GM19468 (cell line): ENCODE measurements at regions not wholly inside any gene's neighbourhood (a gene's known extent, or its start where the extent isn't known, plus 50 kb on each side); places are given as distances from the start of the nearest gene placed in this dataset.
"Not testable (repeated sequence)": the region's sequence is repeated elsewhere in the genome, so short reads cannot be mapped to it uniquely, and the experiment has no call there.

Experiments used
- ATAC-seq: cut with Tn5 transposase; IDR thresholded peaks from one replicate; pipeline ENCODE4 v1.9.1; 2021; ENCODE audit warnings: mild to moderate bottlenecking, moderate library complexity, moderate number of reproducible peaks; ENCODE audit not compliant: unreplicated experiment; ENCODE audit errors: extremely low read depth

DNA sequence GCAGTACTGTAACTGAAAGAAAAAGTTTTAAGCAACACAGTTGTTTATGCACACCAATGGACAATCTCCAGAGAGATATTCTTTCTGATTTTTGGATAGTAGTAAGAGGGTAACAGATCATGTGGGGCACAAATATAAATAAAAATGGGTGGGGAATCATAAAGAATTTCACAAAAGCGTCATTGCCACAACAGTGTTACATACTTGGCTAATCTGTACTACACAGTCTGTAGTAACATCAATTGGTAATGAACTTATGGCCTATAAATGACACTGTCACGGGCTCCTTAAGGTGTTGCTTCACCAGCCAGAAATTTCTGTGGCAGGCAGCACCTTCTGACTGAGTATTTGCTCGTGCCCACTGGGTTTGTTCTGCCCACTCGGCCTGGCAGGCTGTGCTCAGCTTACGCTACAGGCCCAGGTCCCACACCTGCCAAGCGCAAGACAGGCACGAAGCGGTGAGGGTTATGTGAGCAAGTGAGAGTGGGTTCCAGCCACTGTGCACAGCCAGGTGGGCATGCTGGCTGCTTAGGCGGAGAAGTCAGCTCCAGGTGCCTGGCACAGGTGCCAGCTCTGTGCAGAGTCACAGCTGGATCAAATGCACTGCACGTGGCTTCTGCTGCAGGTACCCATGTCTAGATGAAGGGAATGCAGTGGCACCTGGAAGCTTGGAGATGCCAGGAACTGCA, 532.5 kb upstream of the SLC39A10 start:
- no peak for ATAC-seq

DNA sequence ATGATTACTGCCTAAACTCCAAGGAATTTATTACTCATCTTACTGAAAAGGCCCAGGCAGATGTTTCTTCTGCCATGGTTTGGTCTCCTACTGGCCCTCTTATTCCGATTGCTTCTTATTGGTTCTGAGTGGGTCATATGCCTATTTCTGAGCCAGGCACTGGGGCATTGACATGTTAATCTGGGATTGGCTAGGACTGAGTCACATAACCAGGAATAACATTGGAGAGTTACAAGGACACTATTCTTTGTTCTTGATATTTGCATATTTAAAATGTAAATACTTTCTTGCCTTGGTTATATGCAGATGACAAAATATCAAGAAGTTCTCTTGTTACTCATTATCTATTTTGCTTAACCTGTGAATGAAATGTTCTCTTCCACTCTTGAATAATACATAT, 534.4 kb upstream of the SLC39A10 start:
- no peak for ATAC-seq

DNA sequence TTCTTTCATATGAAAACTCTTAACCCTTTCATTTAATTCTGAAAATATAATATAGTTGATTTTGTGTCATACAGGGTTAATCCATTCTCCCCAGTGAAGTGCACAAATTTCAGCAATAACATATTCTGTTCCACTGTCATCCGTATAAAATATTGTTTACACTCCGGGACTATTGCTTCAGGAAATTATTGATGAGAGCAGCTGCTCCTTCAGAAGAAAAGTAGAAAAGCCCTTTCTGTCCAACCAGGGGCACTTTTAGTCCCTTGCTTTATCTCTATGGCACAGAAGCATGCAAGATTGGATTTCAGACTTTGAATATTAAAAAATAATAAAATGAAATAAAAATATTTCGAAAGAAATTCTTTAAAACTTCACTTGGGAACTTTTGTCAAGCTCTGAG, 535.7 kb upstream of the SLC39A10 start:
- no peak for ATAC-seq

DNA sequence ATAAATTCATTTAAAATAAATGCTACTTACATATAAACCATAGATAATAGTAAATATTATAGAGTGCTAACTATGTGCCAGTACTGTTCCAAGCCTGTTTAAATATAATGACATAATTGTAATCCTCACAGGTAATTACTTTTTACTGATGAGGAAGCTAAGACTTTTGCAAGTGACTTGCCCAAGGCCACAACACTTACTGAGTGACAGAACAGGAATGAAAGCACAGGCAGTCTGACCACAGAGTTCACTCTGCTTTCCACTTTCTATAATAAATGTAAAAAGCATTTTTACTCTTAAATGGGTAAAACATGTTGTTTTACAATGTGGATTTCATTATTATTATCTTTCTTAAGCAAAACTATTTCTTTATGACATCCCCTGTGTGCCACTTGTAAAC, 537.8 kb upstream of the SLC39A10 start:
- no peak for ATAC-seq

DNA sequence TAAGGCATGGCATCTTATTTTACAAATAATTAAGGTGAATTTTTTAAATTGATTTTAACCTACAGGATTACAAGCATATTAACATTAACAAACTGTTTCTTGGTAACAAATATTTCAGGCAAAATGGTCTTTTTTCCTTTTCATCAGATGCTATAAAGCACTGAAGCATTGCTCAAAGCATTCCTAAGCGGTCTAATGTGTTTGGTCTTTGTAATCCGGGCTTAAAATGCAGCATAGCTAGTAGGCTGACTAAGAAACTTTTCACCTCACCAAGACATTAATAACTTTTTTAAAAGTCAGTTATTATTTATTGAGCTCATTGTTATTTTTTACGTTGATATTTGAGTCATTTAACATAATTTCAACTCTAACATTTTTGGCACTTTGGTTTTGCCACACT, 538.8 kb upstream of the SLC39A10 start:
- ATAC-seq: no peak

DNA sequence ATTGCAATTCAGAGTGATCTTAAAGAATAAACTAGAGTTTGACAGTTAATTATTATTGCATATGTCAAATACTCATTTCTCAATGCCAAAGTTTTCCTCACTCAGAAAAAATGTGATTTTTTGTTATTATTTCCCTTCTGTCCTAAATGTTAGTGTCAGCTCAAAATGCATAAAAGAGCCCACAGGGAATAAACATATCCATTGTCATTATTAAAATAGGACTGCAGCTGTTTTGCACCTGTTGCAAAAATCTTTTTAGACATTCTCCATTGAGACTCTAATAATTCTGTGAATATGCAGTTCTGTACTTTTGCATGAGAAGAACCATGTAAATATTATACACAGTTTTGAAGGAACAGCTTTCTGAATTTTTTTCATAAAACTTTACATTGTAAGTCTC, 540.0 kb upstream of the SLC39A10 start:
- no peak for ATAC-seq

DNA sequence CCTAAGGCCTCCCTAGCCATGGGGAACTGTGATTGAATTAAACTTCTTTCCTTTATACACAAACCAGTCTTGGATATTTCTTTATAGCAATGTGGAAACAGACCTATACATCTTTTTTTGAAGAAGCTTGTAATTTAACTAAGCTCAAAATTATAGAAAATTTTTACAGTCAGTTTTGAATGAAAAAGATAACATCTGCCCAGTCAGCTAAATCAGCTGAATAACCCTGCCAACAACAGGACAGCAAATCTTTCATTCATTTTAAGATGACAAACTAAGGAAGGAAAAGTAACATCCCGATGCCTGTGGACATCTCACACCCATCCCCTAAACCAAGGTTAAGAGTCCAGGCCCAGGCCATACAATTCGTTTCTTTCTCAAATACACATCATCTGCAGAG, 541.3 kb upstream of the SLC39A10 start:
- ATAC-seq: no peak

DNA sequence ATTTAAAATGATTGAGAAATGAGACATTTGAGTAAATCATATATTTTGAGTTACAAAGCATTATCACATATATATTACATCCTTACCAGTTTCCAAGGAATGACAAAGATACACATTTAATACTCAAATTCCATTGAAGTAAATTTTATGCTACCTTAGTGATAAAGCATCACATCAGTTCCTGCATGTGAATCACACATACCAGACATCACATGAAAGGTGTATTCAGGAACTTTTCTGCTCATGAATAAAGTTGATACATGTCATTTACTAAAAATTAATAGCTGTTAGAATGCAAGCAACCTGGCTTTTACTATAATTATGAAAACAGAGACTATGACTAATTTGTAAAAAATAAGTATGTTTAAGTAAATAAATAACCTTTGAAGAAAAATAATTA, 548.8 kb upstream of the SLC39A10 start:
- no peak for ATAC-seq

DNA sequence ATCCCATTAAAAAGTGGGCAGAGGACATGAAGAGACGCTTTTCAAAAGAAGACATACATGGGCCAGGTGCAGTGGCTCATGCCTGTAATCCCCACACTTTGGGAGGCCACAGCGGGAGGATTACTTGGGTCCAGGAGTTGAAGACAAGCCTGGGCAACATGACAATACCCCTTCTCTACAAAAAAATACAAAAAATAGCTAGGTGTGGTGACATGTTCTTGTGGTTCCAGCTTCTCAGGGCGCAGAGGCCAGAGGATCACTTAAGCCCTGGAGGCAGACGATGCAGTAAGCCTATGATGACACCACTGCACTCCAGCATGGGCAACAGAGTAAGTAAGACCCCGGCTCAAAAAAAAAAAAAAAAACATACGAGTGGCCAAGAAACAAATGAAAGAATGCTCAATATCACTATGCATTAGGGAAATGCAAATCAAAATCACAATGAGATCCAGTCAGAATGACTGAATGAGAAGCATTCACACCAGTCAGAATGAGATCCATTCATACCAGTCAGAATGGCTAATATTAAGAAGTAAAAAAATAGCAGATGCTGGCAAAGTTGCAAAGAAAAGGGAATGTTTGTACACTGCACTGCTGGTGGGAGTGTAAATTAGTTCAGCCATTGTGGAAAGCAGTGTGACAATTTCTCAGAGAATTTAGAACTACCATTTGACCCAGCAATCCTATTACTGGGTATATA, 550.2 kb upstream of the SLC39A10 start:
- no peak for ATAC-seq

DNA sequence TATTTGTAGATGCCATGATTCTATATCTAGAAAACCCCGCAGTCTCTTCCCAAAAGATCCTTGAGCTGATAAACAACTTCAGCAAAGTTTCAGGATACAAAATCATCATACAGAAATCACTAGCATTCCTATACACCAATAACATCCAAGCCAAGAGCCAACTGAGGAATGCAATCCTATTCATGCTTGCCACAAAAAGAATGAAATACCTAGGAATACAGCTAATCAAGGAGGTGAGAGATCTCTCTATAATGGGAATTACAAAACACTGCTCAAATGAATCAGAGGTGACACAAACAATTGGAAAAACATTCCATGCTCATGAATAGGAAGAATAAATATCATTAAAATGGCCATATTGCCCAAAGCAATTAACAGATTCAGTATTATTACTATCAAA, 551.4 kb upstream of the SLC39A10 start:
- ATAC-seq: no peak

DNA sequence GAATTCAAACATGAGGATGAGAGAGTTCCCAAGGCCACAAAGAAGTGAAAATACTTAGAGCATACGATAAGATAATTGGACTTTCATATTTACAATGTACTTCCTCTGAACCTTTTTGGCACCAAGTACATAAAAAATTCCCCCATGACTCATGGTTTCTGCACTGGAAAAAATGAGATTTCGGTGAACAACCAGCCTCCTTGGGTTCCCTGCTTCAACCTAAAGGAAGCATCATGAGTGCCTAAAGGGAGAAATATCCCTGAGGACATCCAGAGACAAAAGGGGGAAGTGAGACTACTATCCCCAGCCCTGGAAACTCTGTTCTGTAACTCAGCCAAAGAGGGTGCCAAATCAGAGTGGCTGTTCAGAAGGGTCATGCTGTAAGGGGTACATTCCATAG, 562.7 kb upstream of the SLC39A10 start:
- no peak for ATAC-seq

DNA sequence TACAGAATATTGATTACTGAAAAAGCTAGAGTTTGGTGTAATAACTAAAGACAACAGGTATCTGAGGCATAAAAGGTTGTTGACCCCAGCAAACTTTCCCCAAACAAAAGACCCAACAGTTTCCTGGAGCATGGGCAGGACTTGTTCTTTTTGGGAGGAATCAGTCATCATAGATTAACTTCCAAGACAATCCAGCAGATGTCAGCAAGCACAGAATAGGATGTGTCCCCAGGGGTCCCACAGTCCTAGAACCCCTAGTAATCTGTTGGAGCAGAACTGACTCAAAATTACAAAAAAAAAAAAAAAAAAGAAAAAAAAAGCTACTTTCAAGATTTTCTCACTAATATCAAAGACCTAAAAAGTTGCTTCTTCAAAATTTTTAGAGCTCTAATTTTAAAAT, 564.7 kb upstream of the SLC39A10 start:
- ATAC-seq: no peak

DNA sequence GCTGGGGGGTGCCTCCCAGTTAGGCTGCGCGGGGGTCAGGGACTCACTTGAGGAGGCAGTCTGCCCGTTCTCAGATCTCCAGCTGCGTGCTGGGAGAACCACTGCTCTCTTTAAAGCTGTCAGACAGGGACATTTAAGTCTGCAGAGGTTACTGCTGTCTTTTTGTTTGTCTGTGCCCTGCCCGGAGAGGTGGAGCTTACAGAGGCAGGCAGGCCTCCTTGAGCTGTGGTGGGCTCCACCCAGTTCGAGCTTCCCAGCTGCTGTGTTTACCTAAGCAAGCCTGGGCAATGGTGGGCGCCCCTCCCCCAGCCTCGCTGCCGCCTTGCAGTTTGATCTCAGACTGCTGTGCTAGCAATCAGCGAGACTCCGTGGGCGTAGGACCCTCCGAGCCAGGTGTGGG, 584.2 kb upstream of the SLC39A10 start:
- not testable (repeated sequence) for ATAC-seq

DNA sequence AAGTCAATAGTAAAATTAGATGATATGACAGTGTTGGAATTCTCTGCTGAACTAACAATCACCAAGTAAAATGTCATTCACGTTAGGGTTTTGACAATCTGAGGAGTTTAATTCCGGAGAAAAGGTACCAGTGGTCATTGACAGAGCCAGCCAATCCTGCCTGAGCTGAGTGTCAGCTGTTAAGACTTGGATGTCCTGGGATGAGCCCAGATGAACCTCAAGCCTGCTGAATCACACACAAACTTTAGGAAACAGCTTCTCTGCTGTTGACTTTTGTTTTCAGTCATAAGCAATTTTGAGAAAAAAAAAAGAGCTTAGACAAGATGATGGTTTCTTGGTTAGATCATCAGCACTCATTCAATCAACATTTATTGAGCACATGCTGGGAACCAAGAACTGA, 600.0 kb upstream of the SLC39A10 start:
- ATAC-seq: no peak

DNA sequence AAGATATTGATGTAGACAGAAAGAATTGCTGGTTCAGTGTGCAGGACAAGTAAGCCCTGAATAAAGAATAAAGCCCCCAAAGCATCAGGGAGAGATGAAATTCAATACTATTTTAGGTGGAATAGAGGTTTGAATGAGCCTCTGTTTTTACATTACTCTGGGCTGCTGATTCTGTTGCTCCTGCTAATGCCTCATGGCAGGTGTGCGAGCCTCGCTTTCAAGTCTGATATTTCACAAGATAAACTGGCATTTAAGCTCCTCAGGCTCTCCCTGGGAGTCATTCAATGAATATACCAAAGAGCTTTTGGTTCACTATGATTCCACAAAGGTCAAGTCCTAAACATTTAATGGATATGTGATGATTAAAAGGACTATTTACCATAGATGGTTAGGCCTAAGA, 601.0 kb upstream of the SLC39A10 start:
- no peak for ATAC-seq

DNA sequence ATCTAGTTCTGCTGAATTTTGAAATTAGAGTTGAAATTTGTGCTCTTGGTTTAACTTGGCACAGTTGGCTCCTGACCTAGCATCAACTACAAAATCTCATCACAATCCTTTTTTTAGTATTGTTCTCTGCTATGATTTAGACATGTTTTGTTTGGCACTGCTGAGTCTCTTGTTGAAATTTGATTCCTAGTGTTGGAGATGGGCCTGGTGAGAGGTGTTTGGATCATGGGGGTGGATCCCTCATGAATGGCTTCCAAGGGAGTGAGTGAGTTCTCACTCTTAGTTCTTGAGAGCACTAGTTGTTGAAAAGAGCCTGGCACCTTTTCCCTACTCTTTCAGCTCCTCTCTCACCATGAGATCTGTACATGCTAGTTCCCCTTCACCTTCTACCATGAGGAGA, 605.6 kb upstream of the SLC39A10 start:
- no peak for ATAC-seq

DNA sequence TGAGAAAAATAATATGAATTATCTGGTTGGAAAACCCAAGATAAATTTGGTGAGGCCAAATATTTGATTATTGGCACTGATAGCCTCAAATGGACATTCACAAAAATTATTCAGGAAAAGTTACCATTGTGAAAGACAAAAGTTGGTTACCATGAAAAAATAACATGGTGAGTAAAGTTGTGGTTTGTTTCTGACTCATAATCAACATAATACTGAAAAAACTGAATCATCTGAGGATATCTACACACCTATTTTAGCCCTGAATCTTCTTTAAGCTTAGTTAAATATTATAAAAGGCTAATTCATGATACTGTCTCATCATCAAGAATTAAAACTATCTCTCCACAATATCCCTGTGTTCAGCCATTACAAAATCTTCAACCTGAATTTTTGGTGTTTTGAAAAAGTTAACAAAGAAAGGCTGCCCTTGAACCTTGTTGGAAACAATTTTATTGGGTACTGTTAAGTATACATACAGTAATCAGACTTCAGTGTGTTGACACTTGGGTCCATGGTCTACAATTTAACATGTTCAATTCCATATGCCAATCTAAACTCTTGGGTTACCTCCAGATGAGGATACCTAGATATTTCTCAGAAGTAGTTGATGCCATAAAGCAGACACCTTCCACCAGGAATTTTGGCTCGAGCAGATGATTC, 607.5 kb upstream of the SLC39A10 start:
- ATAC-seq: peak; percentile 59

DNA sequence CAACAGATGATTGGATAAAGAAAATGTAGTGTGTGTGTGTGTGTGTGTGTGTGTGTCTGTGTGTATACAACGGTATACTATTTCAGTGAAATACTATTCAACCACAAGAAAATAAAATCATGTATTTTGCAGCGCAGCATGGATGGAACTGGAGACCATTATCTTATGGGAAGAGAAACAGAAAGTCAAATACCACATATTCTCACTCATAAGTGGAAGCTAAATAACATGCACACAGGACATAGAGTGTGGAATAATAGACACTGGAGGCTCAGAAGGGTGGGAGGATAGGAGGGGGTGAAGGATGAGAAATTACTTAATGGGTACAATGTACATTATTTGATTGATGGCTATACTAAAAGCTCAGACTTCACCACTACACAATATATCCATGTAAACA, 609.1 kb upstream of the SLC39A10 start:
- no peak for ATAC-seq

DNA sequence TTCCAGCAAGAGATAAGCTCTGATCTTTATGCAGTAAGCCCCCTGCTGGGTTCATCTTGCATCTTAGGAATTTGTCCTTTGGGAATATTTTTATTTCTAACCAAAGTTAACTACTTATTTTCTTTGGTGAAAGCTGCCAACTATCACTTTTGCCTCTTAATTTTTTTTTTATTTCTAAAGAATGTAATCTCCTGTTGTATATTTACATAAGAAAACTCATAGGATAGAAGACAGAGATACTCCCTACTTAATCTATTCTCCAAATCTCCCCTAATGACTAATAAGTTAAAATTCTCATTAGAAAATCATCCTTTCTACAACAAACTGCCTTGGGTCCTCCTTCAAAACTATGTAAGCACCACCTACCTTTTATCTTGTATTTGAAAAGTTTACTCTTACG, 612.2 kb upstream of the SLC39A10 start:
- ATAC-seq: no peak

DNA sequence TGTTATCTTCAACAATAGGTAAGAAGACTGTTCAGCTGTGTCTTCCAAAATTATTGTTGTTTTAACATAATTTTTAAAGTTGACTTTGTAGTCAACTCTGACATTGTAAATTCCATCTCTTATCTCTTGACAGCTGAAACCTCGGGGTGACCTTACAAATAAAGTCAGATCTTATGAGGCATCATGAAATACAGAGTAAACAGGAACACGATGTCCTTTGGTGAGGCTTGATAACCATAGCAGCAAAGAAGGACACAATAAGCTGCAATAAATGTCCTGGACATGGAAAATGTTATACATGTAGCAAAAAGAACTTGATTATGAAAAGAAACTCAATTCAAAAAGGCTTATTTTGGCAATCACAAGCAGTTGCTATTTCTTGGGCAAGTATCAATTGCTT, 618.9 kb upstream of the SLC39A10 start:
- ATAC-seq: no peak

DNA sequence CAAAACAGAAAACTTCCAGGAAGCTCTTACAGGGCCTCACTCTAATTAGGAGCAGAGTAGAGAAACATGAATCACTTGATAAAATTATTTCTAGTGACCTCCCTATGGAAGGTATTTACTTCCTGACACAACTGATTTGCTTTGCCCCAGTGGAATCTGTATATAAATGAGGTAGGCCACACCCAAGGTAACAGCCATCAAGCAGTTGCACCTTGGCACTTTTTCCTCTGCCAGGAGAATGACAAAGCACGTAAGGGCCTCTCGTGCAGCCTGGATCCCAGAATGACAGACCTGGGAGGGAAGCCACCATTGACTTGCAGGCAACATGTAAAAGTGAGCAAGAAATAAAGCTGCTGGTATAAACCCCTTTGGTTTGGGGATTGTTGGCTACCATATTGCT, 620.0 kb upstream of the SLC39A10 start:
- no peak for ATAC-seq

DNA sequence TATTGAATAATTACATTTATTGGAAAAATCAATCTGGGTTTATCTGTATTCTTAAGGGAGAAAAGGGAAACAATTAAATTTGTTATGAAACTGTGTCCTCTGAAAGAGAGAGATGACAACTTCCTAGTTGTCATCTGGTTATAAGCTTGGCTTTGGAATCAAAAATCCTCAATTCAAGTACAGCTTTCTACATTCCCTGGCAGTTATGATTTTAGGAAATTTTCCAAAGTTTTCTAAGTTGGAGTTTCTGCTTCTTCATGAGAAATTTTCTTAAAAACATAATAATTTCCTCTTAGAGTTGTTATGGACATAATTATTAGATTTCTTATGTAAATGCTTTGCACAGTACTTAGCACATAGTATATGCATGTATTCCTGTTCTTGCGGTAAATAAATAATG, 625.6 kb upstream of the SLC39A10 start:
- ATAC-seq: no peak
